ENCODE measurements at regions not wholly inside any gene's neighbourhood (a gene's known extent, or its start where the extent isn't known, plus 50 kb on each side); places are given as distances from the start of the nearest gene placed in this dataset.

GRCh38 chr2:59021786-59022185 lies 780.7 kb upstream of the FANCL start:
- Histone ChIP-seq H3F3A (ENCODE audit: insufficient read depth, low read depth) (no peaks in the 10 kb centered on the region), H3K36me3 (ENCODE audit: low read depth) (no peaks in the 10 kb centered on the region), H2AFZ (no peak overlapping the region), H3K9me3 (ENCODE audit: insufficient read depth, low read depth) (no peaks in the 10 kb centered on the region), H3K27ac (no peak overlapping the region), H3K79me2 (ENCODE audit: low read depth) (no peaks in the 10 kb centered on the region), H3K4me2 (no peak overlapping the region), H3K4me1 (replicated peaks; ENCODE audit: insufficient read depth) (no peaks in the 10 kb centered on the region), H4K20me1 (ENCODE audit: insufficient read depth) (no peaks in the 10 kb centered on the region), H3K27me3 (ENCODE audit: insufficient read depth, low read depth) (peaks cover 13% of the 10 kb centered on the region), H3K4me3 (no peak overlapping the region), H3K9me2 (ENCODE audit: insufficient read depth) (no peaks in the 10 kb centered on the region)
- ChIA-PET CTCF (no interaction called here), POLR2A (ENCODE audit: unreplicated experiment) (no interaction called here)
- intact Hi-C loops (cut with micrococcal nuclease; ENCODE audit: unreplicated experiment): no loop called here
- DNase-seq: no peak
- TF ChIP-seq CTCF (conservative IDR thresholded peaks at IDR 0.05): no peak
- no peak for TF ChIP-seq EZH2 (IDR thresholded peaks at IDR 0.05; ENCODE audit: low read depth)
- BruUV-seq (replicated peaks): no TSS peak

- no peaks in the 10 kb centered on the region for H3K4me1 ChIP-seq (replicated peaks; ENCODE audit: insufficient read depth)
- no peaks in the 10 kb centered on the region for H3K9me2 ChIP-seq (ENCODE audit: insufficient read depth)
- H3K4me3 ChIP-seq: no peak overlapping the region
- no peak overlapping the region for H3K4me2 ChIP-seq
- no peaks in the 10 kb centered on the region for H3K9me3 ChIP-seq (ENCODE audit: insufficient read depth, low read depth)
- TF ChIP-seq EZH2 (IDR thresholded peaks at IDR 0.05; ENCODE audit: low read depth) (no peak), CTCF (conservative IDR thresholded peaks at IDR 0.05) (no peak)
- no peaks in the 10 kb centered on the region for H3K79me2 ChIP-seq (ENCODE audit: low read depth)
- CTCF ChIA-PET: no interaction called here
- H2AFZ ChIP-seq: no peak overlapping the region
- no peaks in the 10 kb centered on the region for H4K20me1 ChIP-seq (ENCODE audit: insufficient read depth)
- intact Hi-C loops (cut with micrococcal nuclease; ENCODE audit: unreplicated experiment): no loop called here
- POLR2A ChIA-PET (ENCODE audit: unreplicated experiment): no interaction called here
- no TSS peak for BruUV-seq (replicated peaks)
- no peaks in the 10 kb centered on the region for H3K36me3 ChIP-seq (ENCODE audit: low read depth)
- peaks cover 13% of the 10 kb centered on the region for H3K27me3 ChIP-seq (ENCODE audit: insufficient read depth, low read depth)
- no peak overlapping the region for H3K27ac ChIP-seq
- H3F3A ChIP-seq (ENCODE audit: insufficient read depth, low read depth): no peaks in the 10 kb centered on the region
- no peak for DNase-seq
Observed at GRCh38 chr2:59019566-59020159, 778.5 kb upstream of the FANCL start.

GRCh38 chr2:59018737-59019136 lies 777.6 kb upstream of the FANCL start:
- no peak overlapping the region for H3K27ac ChIP-seq
- no peak overlapping the region for H3K4me2 ChIP-seq
- TF ChIP-seq CTCF (conservative IDR thresholded peaks at IDR 0.05) (no peak), EZH2 (IDR thresholded peaks at IDR 0.05; ENCODE audit: low read depth) (no peak)
- H3F3A ChIP-seq (ENCODE audit: insufficient read depth, low read depth): no peaks in the 10 kb centered on the region
- POLR2A ChIA-PET (ENCODE audit: unreplicated experiment): interaction anchor here (0.6 kb wide), 1 partner anchor 593 kb away, joined by 5 read pairs; no protein-coding TSS in a partner anchor
- no peak for DNase-seq
- no TSS peak for BruUV-seq (replicated peaks)
- intact Hi-C loops (cut with micrococcal nuclease; ENCODE audit: unreplicated experiment): no loop called here
- H3K4me3 ChIP-seq: no peak overlapping the region
- no peaks in the 10 kb centered on the region for H3K9me2 ChIP-seq (ENCODE audit: insufficient read depth)
- H3K36me3 ChIP-seq (ENCODE audit: low read depth): no peaks in the 10 kb centered on the region
- CTCF ChIA-PET: no interaction called here
- H3K27me3 ChIP-seq (ENCODE audit: insufficient read depth, low read depth): peaks cover 13% of the 10 kb centered on the region
- no peaks in the 10 kb centered on the region for H4K20me1 ChIP-seq (ENCODE audit: insufficient read depth)
- no peaks in the 10 kb centered on the region for H3K4me1 ChIP-seq (replicated peaks; ENCODE audit: insufficient read depth)
- no peaks in the 10 kb centered on the region for H3K79me2 ChIP-seq (ENCODE audit: low read depth)
- no peak overlapping the region for H2AFZ ChIP-seq
- no peaks in the 10 kb centered on the region for H3K9me3 ChIP-seq (ENCODE audit: insufficient read depth, low read depth)

Measured in PC-9 (cell line).